ENCODE measurements at regions not wholly inside any gene's neighbourhood (a gene's known extent, or its start where the extent isn't known, plus 50 kb on each side); places are given as distances from the start of the nearest gene placed in this dataset.
"Not testable (repeated sequence)": the region's sequence is repeated elsewhere in the genome, so short reads cannot be mapped to it uniquely, and the experiment has no call there.

- BruUV-seq (replicated peaks) = no TSS peak
- no peak for DNase-seq
Observed at GRCh38 chr12:61220337-61220736, 1039.9 kb upstream of the USP15 start.

GRCh38 chr12:61232040-61232439 is 1028.2 kb upstream of the USP15 start:
- Mint-ChIP-seq H3K9me3 (ENCODE audit: low read depth, unreplicated experiment) (peaks cover 9% of the 10 kb centered on the region), H3K27me3 (ENCODE audit: unreplicated experiment) (no peaks in the 10 kb centered on the region), H3K4me3 (ENCODE audit: low read depth, unreplicated experiment) (no peak overlapping the region), H3K4me1 (ENCODE audit: low read depth, unreplicated experiment) (no peaks in the 10 kb centered on the region), H3K27ac (ENCODE audit: unreplicated experiment) (no peak overlapping the region), H3K36me3 (ENCODE audit: insufficient read depth, unreplicated experiment) (no peaks in the 10 kb centered on the region)
- CTCF ChIA-PET = no interaction called here
- TF ChIP-seq CTCF (IDR thresholded peaks at IDR 0.05; ENCODE audit: unreplicated experiment) = no peak
- no TSS peak for BruUV-seq (replicated peaks)
- intact Hi-C loops (cut with micrococcal nuclease; ENCODE audit: unreplicated experiment) = no loop called here
- no peak for DNase-seq

More at GRCh38 chr12:61220337-61220736, 1039.9 kb upstream of the USP15 start:
- Mint-ChIP-seq H3K9me3 (ENCODE audit: low read depth, unreplicated experiment) (no peaks in the 10 kb centered on the region), H3K4me3 (ENCODE audit: low read depth, unreplicated experiment) (no peak overlapping the region), H3K4me1 (ENCODE audit: low read depth, unreplicated experiment) (no peaks in the 10 kb centered on the region), H3K27me3 (ENCODE audit: unreplicated experiment) (no peaks in the 10 kb centered on the region), H3K36me3 (ENCODE audit: insufficient read depth, unreplicated experiment) (no peaks in the 10 kb centered on the region), H3K27ac (ENCODE audit: unreplicated experiment) (no peak overlapping the region)
- CTCF ChIA-PET = no interaction called here
- no peak for TF ChIP-seq CTCF (IDR thresholded peaks at IDR 0.05; ENCODE audit: unreplicated experiment)
- intact Hi-C loops (cut with micrococcal nuclease; ENCODE audit: unreplicated experiment) = no loop called here

GRCh38 chr12:61250303-61250702 is 1009.9 kb upstream of the USP15 start:
- Mint-ChIP-seq H3K36me3 (ENCODE audit: insufficient read depth, unreplicated experiment) (no peaks in the 10 kb centered on the region), H3K4me3 (ENCODE audit: low read depth, unreplicated experiment) (no peak overlapping the region), H3K4me1 (ENCODE audit: low read depth, unreplicated experiment) (no peaks in the 10 kb centered on the region), H3K27ac (ENCODE audit: unreplicated experiment) (no peak overlapping the region), H3K27me3 (ENCODE audit: unreplicated experiment) (no peaks in the 10 kb centered on the region), H3K9me3 (ENCODE audit: low read depth, unreplicated experiment) (peaks cover 10% of the 10 kb centered on the region)
- CTCF ChIA-PET = no interaction called here
- BruUV-seq (replicated peaks) = no TSS peak
- intact Hi-C loops (cut with micrococcal nuclease; ENCODE audit: unreplicated experiment) = no loop called here
- TF ChIP-seq CTCF (IDR thresholded peaks at IDR 0.05; ENCODE audit: unreplicated experiment) = no peak
- DNase-seq = no peak

GRCh38 chr12:61251076-61251475 is 1009.1 kb upstream of the USP15 start:
- TF ChIP-seq CTCF (IDR thresholded peaks at IDR 0.05; ENCODE audit: unreplicated experiment) = no peak
- no peak for DNase-seq
- H3K9me3 Mint-ChIP-seq (ENCODE audit: low read depth, unreplicated experiment) = peaks cover 10% of the 10 kb centered on the region
- no peaks in the 10 kb centered on the region for H3K27me3 Mint-ChIP-seq (ENCODE audit: unreplicated experiment)
- no peaks in the 10 kb centered on the region for H3K36me3 Mint-ChIP-seq (ENCODE audit: insufficient read depth, unreplicated experiment)
- no peaks in the 10 kb centered on the region for H3K4me1 Mint-ChIP-seq (ENCODE audit: low read depth, unreplicated experiment)
- no peak overlapping the region for H3K27ac Mint-ChIP-seq (ENCODE audit: unreplicated experiment)
- no TSS peak for BruUV-seq (replicated peaks)
- intact Hi-C loops (cut with micrococcal nuclease; ENCODE audit: unreplicated experiment) = no loop called here
- CTCF ChIA-PET = no interaction called here
- no peak overlapping the region for H3K4me3 Mint-ChIP-seq (ENCODE audit: low read depth, unreplicated experiment)

- intact Hi-C loops (cut with micrococcal nuclease; ENCODE audit: unreplicated experiment) = no loop called here
- H3K4me1 Mint-ChIP-seq (ENCODE audit: low read depth, unreplicated experiment) = no peaks in the 10 kb centered on the region
- no peak overlapping the region for H3K4me3 Mint-ChIP-seq (ENCODE audit: low read depth, unreplicated experiment)
- BruUV-seq (replicated peaks) = no TSS peak
- H3K36me3 Mint-ChIP-seq (ENCODE audit: insufficient read depth, unreplicated experiment) = no peaks in the 10 kb centered on the region
- no peaks in the 10 kb centered on the region for H3K27me3 Mint-ChIP-seq (ENCODE audit: unreplicated experiment)
- CTCF ChIA-PET = no interaction called here
- peaks cover 5% of the 10 kb centered on the region for H3K9me3 Mint-ChIP-seq (ENCODE audit: low read depth, unreplicated experiment)
- no peak overlapping the region for H3K27ac Mint-ChIP-seq (ENCODE audit: unreplicated experiment)
- no peak for TF ChIP-seq CTCF (IDR thresholded peaks at IDR 0.05; ENCODE audit: unreplicated experiment)
- DNase-seq = no peak
Observed at GRCh38 chr12:61254225-61254624, 1006.0 kb upstream of the USP15 start.

GRCh38 chr12:61264294-61264693 is 995.9 kb upstream of the USP15 start:
- H3K9me3 Mint-ChIP-seq (ENCODE audit: low read depth, unreplicated experiment); H3K4me1 Mint-ChIP-seq (ENCODE audit: low read depth, unreplicated experiment); H3K36me3 Mint-ChIP-seq (ENCODE audit: insufficient read depth, unreplicated experiment); H3K27ac Mint-ChIP-seq (ENCODE audit: unreplicated experiment); CTCF ChIA-PET; H3K4me3 Mint-ChIP-seq (ENCODE audit: low read depth, unreplicated experiment); BruUV-seq (replicated peaks); DNase-seq; intact Hi-C loops (cut with micrococcal nuclease; ENCODE audit: unreplicated experiment); H3K27me3 Mint-ChIP-seq (ENCODE audit: unreplicated experiment): not testable (repeated sequence)

All from Calu3 (cell line).